ENCODE measurements at regions not wholly inside any gene's neighbourhood (a gene's known extent, or its start where the extent isn't known, plus 50 kb on each side); places are given as distances from the start of the nearest gene placed in this dataset.

- no peak for TF ChIP-seq POLR2A (IDR thresholded peaks at IDR 0.05; ENCODE audit: extremely low read depth, insufficient read length)
- TF ChIP-seq CTCF (IDR thresholded peaks at IDR 0.05; ENCODE audit: low read depth, low read length): no peak
- no peak for TF ChIP-seq MYC (IDR thresholded peaks at IDR 0.05; ENCODE audit: low read depth, low read length)
Measured at GRCh38 chr9:36738318-36738976, 165.8 kb downstream of the MELK start.
